HG03280 (cell line): ENCODE measurements at regions not wholly inside any gene's neighbourhood (a gene's known extent, or its start where the extent isn't known, plus 50 kb on each side); places are given as distances from the start of the nearest gene placed in this dataset.
"Not testable (repeated sequence)": the region's sequence is repeated elsewhere in the genome, so short reads cannot be mapped to it uniquely, and the experiment has no call there.

Experiments
- ATAC-seq: cut with Tn5 transposase; IDR thresholded peaks from one replicate; pipeline ENCODE4 v1.9.1; 2021; ENCODE audit warnings: mild to moderate bottlenecking, moderate library complexity; ENCODE audit not compliant: unreplicated experiment

GRCh38 chr15:44904651-44905340, 51.7 kb upstream of the TERB2 start:
- not testable (repeated sequence) for ATAC-seq
